SK-N-SH (cell line): ENCODE measurements at regions not wholly inside any gene's neighbourhood (a gene's known extent, or its start where the extent isn't known, plus 50 kb on each side); places are given as distances from the start of the nearest gene placed in this dataset.

ENCODE experiments used
- CTCF ChIA-PET: fragments of 300-600, 350-600 bp; formaldehyde crosslinking; extraction: SDS; loops from one replicate; lab custom pipeline; 2021; lab: Yijun Ruan, JAX
- POLR2A ChIA-PET: fragments of 350-600 bp; sonication (Branson Sonifier 250); formaldehyde crosslinking; extraction: SDS; loops from one replicate; lab custom pipeline; 2020; ENCODE audit warnings: antibody characterized with exemption, inconsistent platforms; lab: Yijun Ruan, JAX
- DNase-seq: peaks from one replicate; pipeline ENCODE4 v3.0.0; 2012
- H2AFZ ChIP-seq: fragments of 200-600 bp; sonication (generic); 2 replicates; pipeline ENCODE4 v1.8.1; 2016; ENCODE audit warnings: antibody characterized with exemption, mild to moderate bottlenecking, low read depth
- H3F3A ChIP-seq: fragments of 200-600 bp; sonication (generic); replicated peaks from 2 replicates; pipeline ENCODE3; 2016; ENCODE audit warnings: antibody characterized with exemption, mild to moderate bottlenecking; ENCODE audit not compliant: insufficient read depth
- H3K27ac ChIP-seq, 2 experiments: fragments of 200-500 bp in 1 of 2; fragments of 200-600 bp in 1 of 2; sonication (Bioruptor generic) in 1 of 2; sonication (generic), shearing (Covaris generic) in 1 of 2; 2 replicates each; pipeline versions ENCODE4 v1.5.1 to v1.6.1; 2014 to 2016; ENCODE audit warnings: low read depth in 2 of 2, inconsistent platforms in 1 of 2, low read length in 1 of 2, mild to moderate bottlenecking in 1 of 2, mixed read lengths in 1 of 2
- H3K27me3 ChIP-seq: fragments of 200-600 bp; sonication (generic), shearing (Covaris generic); 2 replicates; pipeline ENCODE4 v1.6.1; 2016; ENCODE audit warnings: mixed run types; ENCODE audit not compliant: insufficient read depth
- H3K36me3 ChIP-seq, 2 experiments: fragments of 200-500 bp in 1 of 2; fragments of 200-600 bp in 1 of 2; sonication (Bioruptor generic) in 1 of 2; sonication (generic) in 1 of 2; replicated peaks in 1 of 2; 2 replicates each; pipeline versions ENCODE3 to v1.5.1; 2014 to 2016; ENCODE audit warnings: low read length in 1 of 2, mild to moderate bottlenecking in 1 of 2; ENCODE audit not compliant: insufficient read depth in 2 of 2, control insufficient read depth in 1 of 2
- H3K4me1 ChIP-seq, 2 experiments: fragments of 200-500 bp in 1 of 2; fragments of 200-600 bp in 1 of 2; sonication (Bioruptor generic) in 1 of 2; sonication (generic), shearing (Covaris generic) in 1 of 2; 2 replicates each; pipeline versions ENCODE4 v1.5.1 to v1.6.1; 2014 to 2016; ENCODE audit warnings: low read depth in 1 of 2, low read length in 1 of 2, mixed run types in 1 of 2; ENCODE audit not compliant: insufficient read depth in 2 of 2, control insufficient read depth in 1 of 2
- H3K4me2 ChIP-seq: fragments of 200-600 bp; sonication (generic), shearing (Covaris generic); 2 replicates; pipeline ENCODE4 v1.6.1; 2017; ENCODE audit warnings: mixed run types
- H3K4me3 ChIP-seq, 2 experiments: fragments of 200-500 bp in 1 of 2; fragments of 200-600 bp in 1 of 2; sonication (Bioruptor generic) in 1 of 2; sonication (generic), shearing (Covaris generic) in 1 of 2; 2 replicates each; pipeline versions ENCODE4 v1.5.1 to v1.8.1; 2014 to 2016; ENCODE audit warnings: low read depth in 2 of 2, inconsistent platforms in 1 of 2, low read length in 1 of 2, mild to moderate bottlenecking in 1 of 2, mixed read lengths in 1 of 2, moderate library complexity in 1 of 2
- H3K79me2 ChIP-seq: fragments of 200-600 bp; sonication (generic); 2 replicates; pipeline ENCODE4 v1.8.1; 2017; ENCODE audit warnings: mild to moderate bottlenecking; ENCODE audit not compliant: insufficient read depth
- H3K9ac ChIP-seq: fragments of 200-600 bp; sonication (generic); 2 replicates; pipeline ENCODE4 v1.6.1; 2017; ENCODE audit warnings: mixed run types
- H3K9me2 ChIP-seq: fragments of 200-600 bp; sonication (generic); 2 replicates; pipeline ENCODE4 v1.6.1; 2017; ENCODE audit warnings: mixed run types
- H3K9me3 ChIP-seq: fragments of 200-600 bp; sonication (generic); 2 replicates; pipeline ENCODE4 v1.6.1; 2017; ENCODE audit warnings: mixed run types, mild to moderate bottlenecking, moderate library complexity
- H4K20me1 ChIP-seq: fragments of 200-600 bp; sonication (generic); 2 replicates; pipeline ENCODE4 v1.6.1; 2017; ENCODE audit warnings: mild to moderate bottlenecking, mixed run types; ENCODE audit not compliant: insufficient read depth
- CHD2 ChIP-seq: fragments of 150-350 bp; IDR thresholded peaks from 2 replicates; pipeline ENCODE4 v1.6.1; 2018; ENCODE audit warnings: low read length; ENCODE audit not compliant: partially characterized antibody
- ELF1 ChIP-seq: IDR thresholded peaks from 2 replicates; pipeline ENCODE4 v1.4.0; 2012
- EZH2phosphoT487 ChIP-seq: fragments of 200-600 bp; sonication (generic); IDR thresholded peaks from 2 replicates; pipeline ENCODE4 v1.6.1; 2017; ENCODE audit warnings: low read depth, mixed run types, mild to moderate bottlenecking, antibody characterized with exemption, moderate library complexity, borderline replicate concordance
- FOSL2 ChIP-seq: IDR thresholded peaks from 2 replicates; pipeline ENCODE4 v1.4.0; 2012; ENCODE audit warnings: low read depth, mild to moderate bottlenecking, moderate library complexity, borderline replicate concordance
- FOXJ3 ChIP-seq: sonication (generic); formaldehyde crosslinking; IDR thresholded peaks from 2 replicates; pipeline ENCODE4 v1.5.1; 2020; ENCODE audit warnings: mild to moderate bottlenecking, missing genetic modification reagents
- GABPA ChIP-seq: IDR thresholded peaks from 2 replicates; pipeline ENCODE4 v1.4.0; 2012; ENCODE audit warnings: low read depth, mild to moderate bottlenecking
- JUND ChIP-seq: IDR thresholded peaks from 2 replicates; pipeline ENCODE4 v1.4.0; 2012
- MEF2A ChIP-seq: IDR thresholded peaks from 2 replicates; pipeline ENCODE4 v1.4.0; 2012; ENCODE audit warnings: low read depth, borderline replicate concordance
- PBX3 ChIP-seq: IDR thresholded peaks from 2 replicates; pipeline ENCODE4; 2012
- POLR2AphosphoS5 ChIP-seq: IDR thresholded peaks from 2 replicates; pipeline ENCODE4 v1.6.1; 2012; ENCODE audit warnings: low read depth, low read length
- REST ChIP-seq: IDR thresholded peaks from 2 replicates; pipeline ENCODE4 v1.6.1; 2012; ENCODE audit warnings: mild to moderate bottlenecking, low read depth, low read length, moderate library complexity
- RXRA ChIP-seq: IDR thresholded peaks from 2 replicates; pipeline ENCODE4 v1.4.0; 2012; ENCODE audit warnings: low read depth, mild to moderate bottlenecking, borderline replicate concordance
- SMC3 ChIP-seq: IDR thresholded peaks from 2 replicates; pipeline ENCODE4 v1.6.1; 2012; ENCODE audit warnings: low read depth, low read length, improper control_type of control experiment
- TAF1 ChIP-seq: IDR thresholded peaks from 2 replicates; pipeline ENCODE4 v1.6.1; 2012; ENCODE audit warnings: low read depth, mild to moderate bottlenecking, low read length, moderate library complexity, borderline replicate concordance
- TCF12 ChIP-seq: IDR thresholded peaks from 2 replicates; pipeline ENCODE4 v1.4.0; 2012
- TEAD4 ChIP-seq: IDR thresholded peaks from 2 replicates; pipeline ENCODE4 v1.4.0; 2012; ENCODE audit warnings: mild to moderate bottlenecking, borderline replicate concordance; ENCODE audit not compliant: insufficient read depth
- WGBS: methylation state at CpG from one replicate; pipeline ENCODE4 v1.1.6; 2017; ENCODE audit warnings: low lambda C conversion rate; 5-methylcytosine and 5-hydroxymethylcytosine counted together
- TF ChIP-seq, protein P1 (sequence below): IDR thresholded peaks from 2 replicates; pipeline ENCODE4 v1.4.0; 2012; ENCODE audit warnings: low read depth, borderline replicate concordance
- TF ChIP-seq, protein P2 (sequence below): IDR thresholded peaks from 2 replicates; pipeline ENCODE4 v1.4.0; 2012; ENCODE audit warnings: low read depth, borderline replicate concordance
- TF ChIP-seq, protein P3 (sequence below): fragments of 200-600 bp; sonication (generic); IDR thresholded peaks from 2 replicates; pipeline ENCODE4 v1.6.1; 2017; ENCODE audit warnings: antibody characterized with exemption, mild to moderate bottlenecking, moderate library complexity

DNA sequence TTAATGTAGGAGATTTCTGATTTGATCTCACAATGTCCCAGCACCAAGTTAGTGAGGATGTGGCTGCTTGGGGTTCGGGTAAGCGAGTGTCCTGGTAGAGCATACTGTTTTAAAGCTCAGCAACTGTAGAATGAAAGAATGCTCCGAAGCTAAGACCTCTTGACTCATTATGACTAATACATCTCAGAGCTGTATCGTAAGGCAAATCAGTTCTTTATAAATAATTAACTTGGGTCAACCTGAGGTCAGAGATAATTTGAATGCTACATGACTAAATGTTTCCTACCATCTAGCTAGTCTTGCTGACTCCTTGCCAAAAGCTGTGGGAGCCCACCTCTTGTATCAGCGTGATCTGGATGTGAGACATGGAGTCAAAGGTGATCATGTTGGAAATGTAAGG is 128.8 kb upstream of the PDE7B start (continued):
- TF ChIP-seq PBX3 (peak; percentile 62), SMC3 (no peak), TAF1 (no peak), TEAD4 (no peak), TCF12 (peak; percentile 70), GABPA (no peak), REST (no peak), POLR2AphosphoS5 (peak; percentile 27; the same call in 1 of the 2 replicates), EZH2phosphoT487 (no peak), FOXJ3 (CRISPR knock-in tag) (no peak)

DNA sequence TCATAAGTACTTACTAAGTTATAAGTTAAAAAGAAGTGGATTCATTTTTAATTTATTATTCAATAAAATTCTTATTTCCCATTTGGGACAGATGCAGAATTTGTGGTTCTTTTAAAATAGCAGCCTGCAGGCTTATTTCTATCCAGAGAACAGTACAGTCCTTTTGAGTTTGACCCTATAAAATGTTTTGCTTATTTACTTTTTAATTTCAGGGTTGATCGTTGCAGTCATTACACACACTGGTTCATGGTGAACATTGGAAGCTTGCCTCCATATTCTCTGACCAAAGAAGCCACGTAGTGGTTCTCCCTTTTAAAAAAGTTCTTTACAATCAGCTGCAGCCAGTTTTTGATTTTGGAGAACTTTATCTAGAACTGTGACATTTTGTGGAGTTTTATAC is 122.9 kb upstream of the PDE7B start:
- POLR2A ChIA-PET, result no interaction called here
- H3K4me1 ChIP-seq, result no peaks in the 10 kb centered on the region
- H4K20me1 ChIP-seq, result no peaks in the 10 kb centered on the region
- TF ChIP-seq GABPA (no peak), ELF1 (no peak), CHD2 (no peak), MEF2A (no peak), RXRA (no peak), JUND (no peak), TEAD4 (no peak), FOSL2 (no peak)
- TF ChIP-seq, protein P1, sequence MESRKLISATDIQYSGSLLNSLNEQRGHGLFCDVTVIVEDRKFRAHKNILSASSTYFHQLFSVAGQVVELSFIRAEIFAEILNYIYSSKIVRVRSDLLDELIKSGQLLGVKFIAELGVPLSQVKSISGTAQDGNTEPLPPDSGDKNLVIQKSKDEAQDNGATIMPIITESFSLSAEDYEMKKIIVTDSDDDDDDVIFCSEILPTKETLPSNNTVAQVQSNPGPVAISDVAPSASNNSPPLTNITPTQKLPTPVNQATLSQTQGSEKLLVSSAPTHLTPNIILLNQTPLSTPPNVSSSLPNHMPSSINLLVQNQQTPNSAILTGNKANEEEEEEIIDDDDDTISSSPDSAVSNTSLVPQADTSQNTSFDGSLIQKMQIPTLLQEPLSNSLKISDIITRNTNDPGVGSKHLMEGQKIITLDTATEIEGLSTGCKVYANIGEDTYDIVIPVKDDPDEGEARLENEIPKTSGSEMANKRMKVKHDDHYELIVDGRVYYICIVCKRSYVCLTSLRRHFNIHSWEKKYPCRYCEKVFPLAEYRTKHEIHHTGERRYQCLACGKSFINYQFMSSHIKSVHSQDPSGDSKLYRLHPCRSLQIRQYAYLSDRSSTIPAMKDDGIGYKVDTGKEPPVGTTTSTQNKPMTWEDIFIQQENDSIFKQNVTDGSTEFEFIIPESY, result no peak
- TF ChIP-seq, protein P2, sequence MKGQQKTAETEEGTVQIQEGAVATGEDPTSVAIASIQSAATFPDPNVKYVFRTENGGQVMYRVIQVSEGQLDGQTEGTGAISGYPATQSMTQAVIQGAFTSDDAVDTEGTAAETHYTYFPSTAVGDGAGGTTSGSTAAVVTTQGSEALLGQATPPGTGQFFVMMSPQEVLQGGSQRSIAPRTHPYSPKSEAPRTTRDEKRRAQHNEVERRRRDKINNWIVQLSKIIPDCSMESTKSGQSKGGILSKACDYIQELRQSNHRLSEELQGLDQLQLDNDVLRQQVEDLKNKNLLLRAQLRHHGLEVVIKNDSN, result no peak
- TF ChIP-seq, protein P3, sequence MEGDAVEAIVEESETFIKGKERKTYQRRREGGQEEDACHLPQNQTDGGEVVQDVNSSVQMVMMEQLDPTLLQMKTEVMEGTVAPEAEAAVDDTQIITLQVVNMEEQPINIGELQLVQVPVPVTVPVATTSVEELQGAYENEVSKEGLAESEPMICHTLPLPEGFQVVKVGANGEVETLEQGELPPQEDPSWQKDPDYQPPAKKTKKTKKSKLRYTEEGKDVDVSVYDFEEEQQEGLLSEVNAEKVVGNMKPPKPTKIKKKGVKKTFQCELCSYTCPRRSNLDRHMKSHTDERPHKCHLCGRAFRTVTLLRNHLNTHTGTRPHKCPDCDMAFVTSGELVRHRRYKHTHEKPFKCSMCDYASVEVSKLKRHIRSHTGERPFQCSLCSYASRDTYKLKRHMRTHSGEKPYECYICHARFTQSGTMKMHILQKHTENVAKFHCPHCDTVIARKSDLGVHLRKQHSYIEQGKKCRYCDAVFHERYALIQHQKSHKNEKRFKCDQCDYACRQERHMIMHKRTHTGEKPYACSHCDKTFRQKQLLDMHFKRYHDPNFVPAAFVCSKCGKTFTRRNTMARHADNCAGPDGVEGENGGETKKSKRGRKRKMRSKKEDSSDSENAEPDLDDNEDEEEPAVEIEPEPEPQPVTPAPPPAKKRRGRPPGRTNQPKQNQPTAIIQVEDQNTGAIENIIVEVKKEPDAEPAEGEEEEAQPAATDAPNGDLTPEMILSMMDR, result no peak
- no peaks in the 10 kb centered on the region for H3K9me3 ChIP-seq
- no peak overlapping the region for H3K27ac ChIP-seq
- CTCF ChIA-PET, result no interaction called here
- WGBS, result 62% methylated on average over 2 of the region's 2 CpGs
- no peaks in the 10 kb centered on the region for H3F3A ChIP-seq
- H3K9me2 ChIP-seq, result no peaks in the 10 kb centered on the region
- no peak overlapping the region for H3K4me2 ChIP-seq
- no peak overlapping the region for H2AFZ ChIP-seq
- H3K36me3 ChIP-seq, result no peaks in the 10 kb centered on the region
- no peaks in the 10 kb centered on the region for H3K27me3 ChIP-seq
- no peaks in the 10 kb centered on the region for H3K79me2 ChIP-seq
- no peak for DNase-seq
- no peak overlapping the region for H3K4me3 ChIP-seq
- H3K9ac ChIP-seq, result no peak overlapping the region
